ENCODE measurements at regions not wholly inside any gene's neighbourhood (a gene's known extent, or its start where the extent isn't known, plus 50 kb on each side); places are given as distances from the start of the nearest gene placed in this dataset.

DNA sequence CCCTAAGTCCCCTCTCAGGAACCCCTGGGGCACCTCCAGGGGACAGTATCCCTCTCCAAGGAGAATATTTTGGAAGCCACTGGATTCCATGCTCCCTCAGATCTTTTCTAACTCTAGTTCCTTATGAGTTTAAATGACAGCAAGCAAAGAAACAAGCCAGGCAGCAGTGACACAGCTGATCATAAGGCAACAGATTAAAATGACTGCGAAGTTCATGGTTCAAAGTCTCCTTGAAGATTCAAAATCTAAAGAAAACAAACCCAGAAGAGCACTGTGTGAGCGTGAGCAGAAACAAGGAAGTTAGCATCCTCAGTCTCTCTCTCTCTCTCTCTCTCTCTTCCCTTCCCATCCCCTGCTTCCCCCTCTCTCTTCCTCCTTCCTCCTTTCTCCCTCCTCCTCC lies 316.7 kb upstream of the SLC30A5 start:
- TF ChIP-seq POLR2AphosphoS5 (IDR thresholded peaks at IDR 0.05; ENCODE audit: low read depth, low read length) (no peak), CTCF (IDR thresholded peaks at IDR 0.05) (no peak), TCF7L2 (IDR thresholded peaks at IDR 0.05; ENCODE audit: low read depth, low read length) (no peak)
